ENCODE measurements at regions not wholly inside any gene's neighbourhood (a gene's known extent, or its start where the extent isn't known, plus 50 kb on each side); places are given as distances from the start of the nearest gene placed in this dataset.

GRCh38 chr4:19945979-19946380 is 305.7 kb upstream of the SLIT2 start:
- Histone ChIP-seq H2AFZ (ENCODE audit: insufficient read depth, low read depth, low read length, poor library complexity, severe bottlenecking) (no peak overlapping the region), H3K4me1 (ENCODE audit: control insufficient read depth in 1 of 2, insufficient read depth in 2 of 2, low read length in 2 of 2) (no peaks in the 10 kb centered on the region), H3K4me3 (replicated peaks in 1 of 3; ENCODE audit: low read depth in 2 of 3, low read length in 3 of 3) (no peak overlapping the region), H3K27ac (ENCODE audit: low read depth in 1 of 2, low read length in 2 of 2) (no peak overlapping the region), H3K9me3 (replicated peaks in 1 of 2; ENCODE audit: control insufficient read depth in 1 of 2, insufficient read depth in 1 of 2, low read length in 2 of 2) (no peaks in the 10 kb centered on the region), H3K36me3 (replicated peaks in 1 of 2; ENCODE audit: control insufficient read depth in 1 of 2, insufficient read depth in 2 of 2, low read length in 2 of 2) (no peaks in the 10 kb centered on the region), H3K9ac (ENCODE audit: insufficient read depth, low read length, poor library complexity, severe bottlenecking) (no peak overlapping the region), H3K4me2 (replicated peaks; ENCODE audit: extremely low read depth, low read length, poor library complexity, severe bottlenecking) (no peak overlapping the region), H4K20me1 (ENCODE audit: insufficient read depth, low read length) (no peaks in the 10 kb centered on the region), H3K79me2 (ENCODE audit: insufficient read depth, low read length) (no peaks in the 10 kb centered on the region), H3K27me3 (ENCODE audit: control insufficient read depth in 2 of 2, insufficient read depth in 2 of 2, low read length in 2 of 2) (no peaks in the 10 kb centered on the region)
- Mint-ChIP-seq H3K4me3 (no peak overlapping the region), H3K9me3 (peaks cover 0 to 4% (median 0%) of the 10 kb centered on the region in 7 donors), H3K27me3 (ENCODE audit: low read depth in 3 of 3) (peaks cover 0 to 3% (median 0%) of the 10 kb centered on the region in 3 donors), H3K27ac (no peak overlapping the region), H3K36me3 (no peaks in the 10 kb centered on the region), H3K4me1 (no peaks in the 10 kb centered on the region)
- WGBS (ENCODE audit: insufficient coverage) = 88% methylated on average over 1 of the region's 3 CpGs
- intact Hi-C loops (cut with micrococcal nuclease) = no loop called here
- TF ChIP-seq CTCF (IDR thresholded peaks at IDR 0.05) = no peak
- DNase-seq = no peak

GRCh38 chr4:19945501-19945900 is 306.2 kb upstream of the SLIT2 start:
- H3K36me3 ChIP-seq (replicated peaks in 1 of 2; ENCODE audit: control insufficient read depth in 1 of 2, insufficient read depth in 2 of 2, low read length in 2 of 2) = no peaks in the 10 kb centered on the region
- H3K4me1 Mint-ChIP-seq = no peaks in the 10 kb centered on the region
- no CpG with 5 or more reads among the region's 2 CpGs for WGBS (ENCODE audit: insufficient coverage)
- no peak overlapping the region for H3K27ac ChIP-seq (ENCODE audit: low read depth in 1 of 2, low read length in 2 of 2)
- peaks cover 0 to 4% (median 0%) of the 10 kb centered on the region in 7 donors for H3K9me3 Mint-ChIP-seq
- H3K79me2 ChIP-seq (ENCODE audit: insufficient read depth, low read length) = no peaks in the 10 kb centered on the region
- no peaks in the 10 kb centered on the region for H4K20me1 ChIP-seq (ENCODE audit: insufficient read depth, low read length)
- H3K9ac ChIP-seq (ENCODE audit: insufficient read depth, low read length, poor library complexity, severe bottlenecking) = no peak overlapping the region
- H2AFZ ChIP-seq (ENCODE audit: insufficient read depth, low read depth, low read length, poor library complexity, severe bottlenecking) = no peak overlapping the region
- TF ChIP-seq CTCF (IDR thresholded peaks at IDR 0.05) = no peak
- peaks cover 0 to 3% (median 0%) of the 10 kb centered on the region in 3 donors for H3K27me3 Mint-ChIP-seq (ENCODE audit: low read depth in 3 of 3)
- intact Hi-C loops (cut with micrococcal nuclease) = no loop called here
- H3K36me3 Mint-ChIP-seq = no peaks in the 10 kb centered on the region
- no peak overlapping the region for H3K4me2 ChIP-seq (replicated peaks; ENCODE audit: extremely low read depth, low read length, poor library complexity, severe bottlenecking)
- no peaks in the 10 kb centered on the region for H3K27me3 ChIP-seq (ENCODE audit: control insufficient read depth in 2 of 2, insufficient read depth in 2 of 2, low read length in 2 of 2)
- no peak overlapping the region for H3K27ac Mint-ChIP-seq
- H3K4me3 Mint-ChIP-seq = no peak overlapping the region
- no peaks in the 10 kb centered on the region for H3K9me3 ChIP-seq (replicated peaks in 1 of 2; ENCODE audit: control insufficient read depth in 1 of 2, insufficient read depth in 1 of 2, low read length in 2 of 2)
- DNase-seq = no peak
- H3K4me3 ChIP-seq (replicated peaks in 1 of 3; ENCODE audit: low read depth in 2 of 3, low read length in 3 of 3) = no peak overlapping the region
- H3K4me1 ChIP-seq (ENCODE audit: control insufficient read depth in 1 of 2, insufficient read depth in 2 of 2, low read length in 2 of 2) = no peaks in the 10 kb centered on the region
